Mesothelial cell of epicardium (in vitro differentiated cells): ENCODE measurements at regions not wholly inside any gene's neighbourhood (a gene's known extent, or its start where the extent isn't known, plus 50 kb on each side); places are given as distances from the start of the nearest gene placed in this dataset.
A peak's percentile ranks its signal among the peaks of the same experiment; 100 is the strongest.

Experiments used
- DNase-seq, 2 experiments: peaks; one replicate each; pipeline ENCODE4 v3.0.0; 2021; ENCODE audit warnings: low spot score in 2 of 2; ENCODE audit not compliant: unreplicated experiment in 2 of 2
- H3K27ac Mint-ChIP-seq: 2 replicates; pipeline ENCODE4 v1.8.0; 2021; ENCODE audit warnings: mixed read lengths
- H3K27me3 Mint-ChIP-seq: 2 replicates; pipeline ENCODE4 v1.8.0; 2021; ENCODE audit warnings: low read depth, mixed read lengths
- H3K36me3 Mint-ChIP-seq: 2 replicates; pipeline ENCODE4 v1.8.0; 2021; ENCODE audit warnings: mixed read lengths
- H3K4me1 Mint-ChIP-seq: 2 replicates; pipeline ENCODE4 v1.8.0; 2021; ENCODE audit warnings: mixed read lengths
- H3K4me3 Mint-ChIP-seq: 2 replicates; pipeline ENCODE4 v1.8.0; 2021; ENCODE audit warnings: mild to moderate bottlenecking, moderate library complexity, mixed read lengths
- H3K9me3 Mint-ChIP-seq: 2 replicates; pipeline ENCODE4 v1.8.0; 2021; ENCODE audit warnings: mixed read lengths
- CTCF ChIP-seq: fragments of 200-600 bp; sonication (generic); IDR thresholded peaks from one replicate; pipeline ENCODE4 v1.5.0; 2021; ENCODE audit warnings: antibody characterized with exemption; ENCODE audit not compliant: unreplicated experiment

GRCh38 chr5:92930057-92930456 lies 651.0 kb downstream of the NR2F1-AS1 start:
- no peak overlapping the region for H3K4me3 Mint-ChIP-seq
- no peak for DNase-seq
- no peaks in the 10 kb centered on the region for H3K36me3 Mint-ChIP-seq
- H3K4me1 Mint-ChIP-seq: peaks cover 8% of the 10 kb centered on the region
- H3K27me3 Mint-ChIP-seq: no peaks in the 10 kb centered on the region
- no peak for TF ChIP-seq CTCF
- H3K9me3 Mint-ChIP-seq: no peaks in the 10 kb centered on the region
- no peak overlapping the region for H3K27ac Mint-ChIP-seq

DNA sequence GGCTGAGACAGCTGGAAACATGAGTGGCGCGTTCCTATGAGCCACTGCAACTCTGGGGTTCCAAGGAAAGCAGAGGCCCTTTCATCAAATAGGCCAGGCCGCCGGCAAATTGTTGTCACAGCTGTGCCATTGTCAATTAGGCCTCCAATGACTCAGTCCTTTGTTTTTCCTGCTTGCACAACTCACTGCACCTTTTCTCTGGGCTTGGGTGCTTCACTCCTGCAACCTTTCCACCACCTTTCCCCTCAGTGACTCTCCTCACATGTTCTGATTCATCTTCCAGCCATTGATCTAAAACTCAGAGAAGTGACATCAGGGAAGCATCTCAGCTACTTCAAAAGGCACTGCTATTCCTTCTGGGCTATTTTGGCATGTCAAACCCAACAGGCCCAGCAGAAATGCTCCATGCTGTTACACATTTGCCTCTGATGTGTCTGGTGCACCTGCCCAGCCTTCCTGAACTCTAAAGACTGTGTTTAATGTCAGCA lies 653.7 kb downstream of the NR2F1-AS1 start:
- Mint-ChIP-seq H3K27ac (no peak overlapping the region), H3K4me3 (no peak overlapping the region), H3K36me3 (no peaks in the 10 kb centered on the region), H3K27me3 (no peaks in the 10 kb centered on the region), H3K9me3 (no peaks in the 10 kb centered on the region), H3K4me1 (peaks cover 8% of the 10 kb centered on the region)
- no peak for TF ChIP-seq CTCF
- DNase-seq: no peak

- Mint-ChIP-seq H3K36me3 (no peaks in the 10 kb centered on the region), H3K4me3 (no peak overlapping the region), H3K4me1 (peaks cover 8% of the 10 kb centered on the region), H3K9me3 (no peaks in the 10 kb centered on the region), H3K27ac (no peak overlapping the region), H3K27me3 (no peaks in the 10 kb centered on the region)
- no peak for TF ChIP-seq CTCF
- DNase-seq: no peak
These were observed 657.1 kb downstream of the NR2F1-AS1 start for GRCh38 chr5:92923885-92924284.

GRCh38 chr5:92922231-92922967 lies 658.6 kb downstream of the NR2F1-AS1 start:
- Mint-ChIP-seq H3K9me3 (no peaks in the 10 kb centered on the region), H3K4me1 (peaks cover 16% of the 10 kb centered on the region), H3K4me3 (no peak overlapping the region), H3K27me3 (no peaks in the 10 kb centered on the region), H3K36me3 (no peaks in the 10 kb centered on the region), H3K27ac (no peak overlapping the region)
- no peak for DNase-seq
- no peak for TF ChIP-seq CTCF

GRCh38 chr5:92917044-92917443 lies 664.0 kb downstream of the NR2F1-AS1 start:
- H3K4me1 Mint-ChIP-seq: peaks cover 34% of the 10 kb centered on the region
- DNase-seq: no peak
- no peak overlapping the region for H3K27ac Mint-ChIP-seq
- no peak for TF ChIP-seq CTCF
- H3K9me3 Mint-ChIP-seq: peaks cover 6% of the 10 kb centered on the region
- H3K27me3 Mint-ChIP-seq: no peaks in the 10 kb centered on the region
- no peak overlapping the region for H3K4me3 Mint-ChIP-seq
- H3K36me3 Mint-ChIP-seq: no peaks in the 10 kb centered on the region

DNA sequence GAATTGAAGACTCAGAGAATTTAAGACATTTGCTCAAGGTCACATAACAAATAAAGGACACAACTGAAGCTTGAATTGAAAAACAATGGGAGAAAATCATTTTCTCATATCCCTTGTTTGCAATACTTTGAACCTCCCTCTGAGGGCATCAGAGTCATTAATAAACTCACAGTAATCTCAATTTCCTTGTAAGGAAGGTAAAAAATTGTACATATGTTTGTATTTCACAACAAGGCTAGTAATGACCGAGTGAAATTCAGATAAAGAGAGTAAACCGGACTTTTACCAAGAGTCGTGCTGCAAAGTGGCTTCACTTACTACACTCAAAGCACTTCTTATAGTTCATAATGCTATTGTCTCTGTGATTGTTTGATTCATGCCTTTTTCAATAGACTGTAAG lies 665.0 kb downstream of the NR2F1-AS1 start:
- no peak for TF ChIP-seq CTCF
- Mint-ChIP-seq H3K36me3 (no peaks in the 10 kb centered on the region), H3K4me1 (peaks cover 42% of the 10 kb centered on the region), H3K9me3 (peaks cover 6% of the 10 kb centered on the region), H3K27ac (peak overlapping the region; percentile 71), H3K27me3 (no peaks in the 10 kb centered on the region), H3K4me3 (no peak overlapping the region)
- no peak for DNase-seq
